ENCODE measurements at regions not wholly inside any gene's neighbourhood (a gene's known extent, or its start where the extent isn't known, plus 50 kb on each side); places are given as distances from the start of the nearest gene placed in this dataset.

DNA sequence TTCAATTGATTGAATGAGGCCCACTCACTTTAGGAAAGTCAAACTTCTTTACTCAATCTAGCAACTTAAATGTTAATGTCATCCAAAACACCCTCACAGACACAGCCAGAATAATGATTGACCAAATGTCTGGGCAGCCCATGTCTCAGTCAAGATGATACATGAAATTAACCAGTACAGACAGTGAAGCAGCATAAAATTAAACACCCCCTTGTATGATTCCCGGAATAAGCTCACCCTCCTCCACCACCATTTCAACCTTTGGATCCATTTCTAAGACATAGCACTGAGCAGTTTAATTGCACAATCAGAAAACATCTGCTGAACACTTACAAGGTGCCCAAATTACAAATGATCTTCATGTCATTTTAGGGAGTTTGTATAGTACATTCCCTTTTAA lies 570.7 kb upstream of the ID2 start:
- H3K36me3 ChIP-seq = no peaks in the 10 kb centered on the region
- TF ChIP-seq, protein P1, sequence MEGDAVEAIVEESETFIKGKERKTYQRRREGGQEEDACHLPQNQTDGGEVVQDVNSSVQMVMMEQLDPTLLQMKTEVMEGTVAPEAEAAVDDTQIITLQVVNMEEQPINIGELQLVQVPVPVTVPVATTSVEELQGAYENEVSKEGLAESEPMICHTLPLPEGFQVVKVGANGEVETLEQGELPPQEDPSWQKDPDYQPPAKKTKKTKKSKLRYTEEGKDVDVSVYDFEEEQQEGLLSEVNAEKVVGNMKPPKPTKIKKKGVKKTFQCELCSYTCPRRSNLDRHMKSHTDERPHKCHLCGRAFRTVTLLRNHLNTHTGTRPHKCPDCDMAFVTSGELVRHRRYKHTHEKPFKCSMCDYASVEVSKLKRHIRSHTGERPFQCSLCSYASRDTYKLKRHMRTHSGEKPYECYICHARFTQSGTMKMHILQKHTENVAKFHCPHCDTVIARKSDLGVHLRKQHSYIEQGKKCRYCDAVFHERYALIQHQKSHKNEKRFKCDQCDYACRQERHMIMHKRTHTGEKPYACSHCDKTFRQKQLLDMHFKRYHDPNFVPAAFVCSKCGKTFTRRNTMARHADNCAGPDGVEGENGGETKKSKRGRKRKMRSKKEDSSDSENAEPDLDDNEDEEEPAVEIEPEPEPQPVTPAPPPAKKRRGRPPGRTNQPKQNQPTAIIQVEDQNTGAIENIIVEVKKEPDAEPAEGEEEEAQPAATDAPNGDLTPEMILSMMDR (IDR thresholded peaks at IDR 0.05) = no peak
- TF ChIP-seq POLR2A (IDR thresholded peaks at IDR 0.05) = no peak
- no peaks in the 10 kb centered on the region for H3K27me3 ChIP-seq
- intact Hi-C loops (cut with DNase I; ENCODE audit: low total_unique reads) = no loop called here
- no peak overlapping the region for H3K27ac ChIP-seq
- H3K9me3 ChIP-seq = no peaks in the 10 kb centered on the region
- no peak overlapping the region for H3K4me3 ChIP-seq
- DNase-seq = no peak
- H3K4me1 ChIP-seq = no peaks in the 10 kb centered on the region

DNA sequence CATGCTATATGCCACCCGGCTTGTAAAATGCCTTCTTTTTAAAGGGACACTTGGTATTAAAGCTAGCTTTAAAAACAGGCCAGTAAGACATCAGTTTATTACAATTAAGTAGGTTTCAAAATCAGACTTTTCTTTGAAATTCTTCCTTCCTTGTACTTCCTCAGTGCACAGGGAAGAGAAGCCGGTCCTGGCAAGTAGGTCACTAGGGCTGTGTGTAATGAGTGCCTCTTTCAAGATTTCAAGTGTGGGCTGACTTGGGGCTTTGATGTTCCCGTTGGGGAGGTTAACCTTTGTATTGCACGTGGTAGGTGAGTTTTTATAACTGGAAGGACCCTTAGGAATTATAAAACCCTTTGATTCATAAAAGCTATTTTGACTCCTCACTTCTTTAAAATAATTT lies 566.4 kb upstream of the ID2 start:
- TF ChIP-seq, protein P1 (IDR thresholded peaks at IDR 0.05) = no peak
- TF ChIP-seq POLR2A (IDR thresholded peaks at IDR 0.05) = no peak
- Histone ChIP-seq H3K4me3 (no peak overlapping the region), H3K27me3 (no peaks in the 10 kb centered on the region), H3K4me1 (no peaks in the 10 kb centered on the region), H3K36me3 (no peaks in the 10 kb centered on the region), H3K9me3 (no peaks in the 10 kb centered on the region), H3K27ac (no peak overlapping the region)
- intact Hi-C loops (cut with DNase I; ENCODE audit: low total_unique reads) = no loop called here
- DNase-seq = no peak

GRCh38 chr2:8115966-8116365 lies 565.9 kb upstream of the ID2 start:
- intact Hi-C loops (cut with DNase I; ENCODE audit: low total_unique reads) = no loop called here
- Histone ChIP-seq H3K9me3 (no peaks in the 10 kb centered on the region), H3K27ac (no peak overlapping the region), H3K36me3 (no peaks in the 10 kb centered on the region), H3K4me3 (no peak overlapping the region), H3K27me3 (no peaks in the 10 kb centered on the region), H3K4me1 (no peaks in the 10 kb centered on the region)
- DNase-seq = no peak
- TF ChIP-seq, protein P1 (IDR thresholded peaks at IDR 0.05) = no peak

DNA sequence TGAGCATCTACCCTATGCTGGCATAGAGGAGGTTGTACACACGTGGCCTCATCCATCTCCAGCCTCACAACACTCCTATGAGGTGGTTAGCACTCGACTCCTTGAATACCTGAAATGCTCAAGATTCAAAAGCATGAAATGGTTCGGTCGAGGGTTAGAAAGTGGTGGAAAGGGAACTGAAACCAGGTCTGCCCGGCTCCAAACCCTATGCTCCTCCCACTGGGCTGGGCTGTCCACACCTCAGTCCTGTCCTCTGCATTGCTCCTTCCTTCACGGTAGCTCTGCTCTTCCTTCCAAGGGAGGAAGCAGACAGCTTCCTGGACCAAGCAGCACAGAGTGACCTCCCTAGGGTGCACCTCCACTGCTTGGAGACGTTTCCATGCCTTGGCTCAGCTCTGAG lies 565.2 kb upstream of the ID2 start:
- no peaks in the 10 kb centered on the region for H3K4me1 ChIP-seq
- DNase-seq = no peak
- H3K27ac ChIP-seq = no peak overlapping the region

DNA sequence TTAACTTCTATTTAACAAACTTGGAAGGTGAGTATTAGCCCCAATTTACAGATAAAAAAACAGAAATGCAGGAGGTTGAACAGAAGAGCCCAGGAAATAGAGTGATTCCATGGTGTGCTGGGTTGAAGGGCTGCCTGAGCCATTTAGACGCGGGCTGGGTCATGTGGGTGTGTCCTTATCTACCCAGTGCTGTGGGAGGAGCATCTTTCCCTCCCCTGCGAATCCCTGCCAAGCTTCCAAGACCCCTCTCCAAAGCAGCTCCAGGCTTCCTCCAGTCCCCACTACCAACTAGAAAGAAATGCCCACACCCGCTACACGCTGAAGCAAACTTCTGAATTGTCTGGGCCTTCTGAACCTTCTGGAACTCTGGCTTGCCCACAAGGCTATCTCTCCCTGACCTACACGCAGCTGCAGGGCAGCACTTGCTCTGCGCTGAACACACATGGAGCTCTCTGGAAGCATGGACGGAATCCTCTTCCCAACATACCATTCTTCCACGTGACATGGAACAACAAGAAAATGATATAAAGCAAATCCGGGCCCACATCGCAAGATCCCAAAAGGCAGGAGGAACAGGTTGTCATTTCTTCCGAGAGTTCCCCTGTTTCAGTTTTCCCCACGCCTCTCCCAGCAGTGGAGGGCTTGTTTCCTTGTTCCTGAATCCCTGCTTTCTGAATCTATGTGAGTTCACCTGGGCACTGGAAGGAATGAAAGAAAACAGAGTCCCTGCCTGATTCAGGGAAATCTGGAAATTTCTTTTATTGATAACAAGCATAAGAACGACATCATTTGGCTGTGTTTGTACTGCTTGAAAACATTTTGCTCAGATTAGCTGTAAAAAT lies 562.7 kb upstream of the ID2 start:
- no peaks in the 10 kb centered on the region for H3K36me3 ChIP-seq
- H3K9me3 ChIP-seq = no peaks in the 10 kb centered on the region
- no peak overlapping the region for H3K4me3 ChIP-seq
- TF ChIP-seq, protein P1 (IDR thresholded peaks at IDR 0.05) = no peak
- no peak for TF ChIP-seq POLR2A (IDR thresholded peaks at IDR 0.05)
- H3K27ac ChIP-seq = peak overlapping the region in 1 of 2 donors; percentile 53
- no peaks in the 10 kb centered on the region for H3K27me3 ChIP-seq
- intact Hi-C loops (cut with DNase I; ENCODE audit: low total_unique reads) = no loop called here
- no peaks in the 10 kb centered on the region for H3K4me1 ChIP-seq
- no peak for DNase-seq

More for the DNA sequence above, 565.2 kb upstream of the ID2 start:
- intact Hi-C loops (cut with DNase I; ENCODE audit: low total_unique reads) = no loop called here
- no peaks in the 10 kb centered on the region for H3K36me3 ChIP-seq
- H3K27me3 ChIP-seq = no peaks in the 10 kb centered on the region
- no peak overlapping the region for H3K4me3 ChIP-seq
- H3K9me3 ChIP-seq = no peaks in the 10 kb centered on the region
- TF ChIP-seq, protein P1 (IDR thresholded peaks at IDR 0.05) = no peak
- no peak for TF ChIP-seq POLR2A (IDR thresholded peaks at IDR 0.05)
